GM10266 (cell line): ENCODE measurements at regions not wholly inside any gene's neighbourhood (a gene's known extent, or its start where the extent isn't known, plus 50 kb on each side); places are given as distances from the start of the nearest gene placed in this dataset.
"Not testable (repeated sequence)": the region's sequence is repeated elsewhere in the genome, so short reads cannot be mapped to it uniquely, and the experiment has no call there.

ENCODE experiments used
- DNase-seq: peaks from one replicate; pipeline ENCODE4 v3.0.0; 2012; ENCODE audit errors: extremely low spot score
- CTCF ChIP-seq: IDR thresholded peaks from 2 replicates; pipeline ENCODE4 v1.5.1; 2012; ENCODE audit warnings: mild to moderate bottlenecking, low read depth; ENCODE audit not compliant: control insufficient read depth, insufficient read depth; ENCODE audit errors: missing control alignments

GRCh38 chr7:123324283-123324682 is 124.5 kb upstream of the SLC13A1 start:
- no peak for TF ChIP-seq CTCF

GRCh38 chr7:123323689-123324088 is 123.9 kb upstream of the SLC13A1 start:
- no peak for TF ChIP-seq CTCF
- DNase-seq, result no peak

More at GRCh38 chr7:123324283-123324682, 124.5 kb upstream of the SLC13A1 start:
- DNase-seq, result no peak

- not testable (repeated sequence) for DNase-seq
These were observed 121.8 kb upstream of the SLC13A1 start for GRCh38 chr7:123321578-123321977.

GRCh38 chr7:123319911-123320310 is 120.1 kb upstream of the SLC13A1 start:
- TF ChIP-seq CTCF, result no peak
- no peak for DNase-seq

GRCh38 chr7:123314886-123315285 is 115.1 kb upstream of the SLC13A1 start:
- no peak for DNase-seq
- no peak for TF ChIP-seq CTCF

GRCh38 chr7:123308254-123308951 is 108.6 kb upstream of the SLC13A1 start:
- no peak for DNase-seq
- TF ChIP-seq CTCF, result no peak

- no peak for DNase-seq
These were observed 106.1 kb upstream of the SLC13A1 start for GRCh38 chr7:123305840-123306375.

More at GRCh38 chr7:123305840-123306375, 106.1 kb upstream of the SLC13A1 start:
- no peak for TF ChIP-seq CTCF
